ENCODE measurements at regions not wholly inside any gene's neighbourhood (a gene's known extent, or its start where the extent isn't known, plus 50 kb on each side); places are given as distances from the start of the nearest gene placed in this dataset.

GRCh38 chr18:78709261-78709809 lies 270.3 kb upstream of the SALL3 start:
- H3K27ac ChIP-seq = no peak overlapping the region
- WGBS, 5 donors = 81 to 95% (median 87%) methylated on average over 8 of the region's 8 CpGs
- H3K9me3 ChIP-seq = peaks cover 0 to 52% (median 28%) of the 10 kb centered on the region in 4 donors
- H3K4me1 ChIP-seq = no peaks in the 10 kb centered on the region
- H3K4me3 ChIP-seq = no peak overlapping the region
- TF ChIP-seq POLR2A (IDR thresholded peaks at IDR 0.05) = no peak
- no peak for TF ChIP-seq EP300 (IDR thresholded peaks at IDR 0.05)
- TF ChIP-seq, protein P1, sequence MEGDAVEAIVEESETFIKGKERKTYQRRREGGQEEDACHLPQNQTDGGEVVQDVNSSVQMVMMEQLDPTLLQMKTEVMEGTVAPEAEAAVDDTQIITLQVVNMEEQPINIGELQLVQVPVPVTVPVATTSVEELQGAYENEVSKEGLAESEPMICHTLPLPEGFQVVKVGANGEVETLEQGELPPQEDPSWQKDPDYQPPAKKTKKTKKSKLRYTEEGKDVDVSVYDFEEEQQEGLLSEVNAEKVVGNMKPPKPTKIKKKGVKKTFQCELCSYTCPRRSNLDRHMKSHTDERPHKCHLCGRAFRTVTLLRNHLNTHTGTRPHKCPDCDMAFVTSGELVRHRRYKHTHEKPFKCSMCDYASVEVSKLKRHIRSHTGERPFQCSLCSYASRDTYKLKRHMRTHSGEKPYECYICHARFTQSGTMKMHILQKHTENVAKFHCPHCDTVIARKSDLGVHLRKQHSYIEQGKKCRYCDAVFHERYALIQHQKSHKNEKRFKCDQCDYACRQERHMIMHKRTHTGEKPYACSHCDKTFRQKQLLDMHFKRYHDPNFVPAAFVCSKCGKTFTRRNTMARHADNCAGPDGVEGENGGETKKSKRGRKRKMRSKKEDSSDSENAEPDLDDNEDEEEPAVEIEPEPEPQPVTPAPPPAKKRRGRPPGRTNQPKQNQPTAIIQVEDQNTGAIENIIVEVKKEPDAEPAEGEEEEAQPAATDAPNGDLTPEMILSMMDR (IDR thresholded peaks at IDR 0.05) = no peak
- TF ChIP-seq POLR2AphosphoS5 (IDR thresholded peaks at IDR 0.05) = no peak
- intact Hi-C loops (cut with DNase I; ENCODE audit: low total_unique reads) = no loop called here
- no peaks in the 10 kb centered on the region for H3K27me3 ChIP-seq
- DNase-seq = no peak
- no peaks in the 10 kb centered on the region for H3K36me3 ChIP-seq

- intact Hi-C loops (cut with DNase I; ENCODE audit: low total_unique reads) = no loop called here
- WGBS, 5 donors = 86 to 93% (median 90%) methylated on average over 8 of the region's 8 CpGs
Observed at GRCh38 chr18:78711316-78711715, 268.3 kb upstream of the SALL3 start.

GRCh38 chr18:78711971-78712370 lies 267.6 kb upstream of the SALL3 start:
- H3K4me1 ChIP-seq = no peaks in the 10 kb centered on the region
- no peaks in the 10 kb centered on the region for H3K36me3 ChIP-seq
- H3K27me3 ChIP-seq = no peaks in the 10 kb centered on the region
- no peak for DNase-seq
- no peak overlapping the region for H3K4me3 ChIP-seq
- H3K27ac ChIP-seq = no peak overlapping the region
- TF ChIP-seq, protein P1 (IDR thresholded peaks at IDR 0.05) = no peak
- TF ChIP-seq POLR2A (IDR thresholded peaks at IDR 0.05) = no peak
- TF ChIP-seq EP300 (IDR thresholded peaks at IDR 0.05) = no peak
- no peak for TF ChIP-seq POLR2AphosphoS5 (IDR thresholded peaks at IDR 0.05)
- 59 to 79% (median 76%) methylated on average over 3 to 4 of the region's 4 CpGs for WGBS, 5 donors
- peaks cover 0 to 33% (median 25%) of the 10 kb centered on the region in 4 donors for H3K9me3 ChIP-seq
- intact Hi-C loops (cut with DNase I; ENCODE audit: low total_unique reads) = no loop called here

More at GRCh38 chr18:78711316-78711715, 268.3 kb upstream of the SALL3 start:
- no peak overlapping the region for H3K4me3 ChIP-seq
- no peak for DNase-seq
- H3K4me1 ChIP-seq = no peaks in the 10 kb centered on the region
- no peaks in the 10 kb centered on the region for H3K27me3 ChIP-seq
- H3K9me3 ChIP-seq = peaks cover 0 to 39% (median 28%) of the 10 kb centered on the region in 4 donors
- no peak overlapping the region for H3K27ac ChIP-seq
- TF ChIP-seq, protein P1 (IDR thresholded peaks at IDR 0.05) = no peak
- TF ChIP-seq EP300 (IDR thresholded peaks at IDR 0.05) (no peak), POLR2AphosphoS5 (IDR thresholded peaks at IDR 0.05) (no peak), POLR2A (IDR thresholded peaks at IDR 0.05) (no peak)
- H3K36me3 ChIP-seq = no peaks in the 10 kb centered on the region

- H3K27ac ChIP-seq = no peak overlapping the region
- H3K9me3 ChIP-seq = peaks cover 0 to 22% (median 17%) of the 10 kb centered on the region in 4 donors
- intact Hi-C loops (cut with DNase I; ENCODE audit: low total_unique reads) = no loop called here
- TF ChIP-seq POLR2A (IDR thresholded peaks at IDR 0.05) (no peak), POLR2AphosphoS5 (IDR thresholded peaks at IDR 0.05) (no peak), EP300 (IDR thresholded peaks at IDR 0.05) (no peak)
- TF ChIP-seq, protein P1 (IDR thresholded peaks at IDR 0.05) = no peak
- no peaks in the 10 kb centered on the region for H3K4me1 ChIP-seq
- DNase-seq = no peak
- H3K36me3 ChIP-seq = no peaks in the 10 kb centered on the region
- no peak overlapping the region for H3K4me3 ChIP-seq
- WGBS, 5 donors = 15 to 25% (median 21%) methylated on average over 6 of the region's 6 CpGs
- no peaks in the 10 kb centered on the region for H3K27me3 ChIP-seq
Observed at GRCh38 chr18:78713069-78713468, 266.5 kb upstream of the SALL3 start.
